Activated naive CD8-positive, alpha-beta T cell treated with anti-CD3 and anti-CD28 coated beads for 36 hours (primary cell): ENCODE measurements at regions not wholly inside any gene's neighbourhood (a gene's known extent, or its start where the extent isn't known, plus 50 kb on each side); places are given as distances from the start of the nearest gene placed in this dataset.
"Not testable (repeated sequence)": the region's sequence is repeated elsewhere in the genome, so short reads cannot be mapped to it uniquely, and the experiment has no call there.

ENCODE experiments used
- DNase-seq: peaks from one replicate; pipeline ENCODE4 v3.0.0; 2021
- H3K27ac Mint-ChIP-seq: one replicate; pipeline ENCODE4 v1.8.0; 2022; ENCODE audit warnings: mild to moderate bottlenecking, moderate library complexity, mixed read lengths
- H3K27me3 Mint-ChIP-seq: one replicate; pipeline ENCODE4 v1.8.0; 2022; ENCODE audit warnings: mild to moderate bottlenecking, mixed read lengths
- H3K36me3 Mint-ChIP-seq: one replicate; pipeline ENCODE4 v1.8.0; 2021; ENCODE audit warnings: mild to moderate bottlenecking, mixed read lengths
- H3K4me1 Mint-ChIP-seq: one replicate; pipeline ENCODE4 v1.8.0; 2021; ENCODE audit warnings: mixed read lengths
- H3K4me3 Mint-ChIP-seq: one replicate; pipeline ENCODE4 v1.8.0; 2022; ENCODE audit warnings: mild to moderate bottlenecking, moderate library complexity, mixed read lengths
- H3K9me3 Mint-ChIP-seq: one replicate; pipeline ENCODE4 v1.8.0; 2022; ENCODE audit warnings: mixed read lengths

DNA sequence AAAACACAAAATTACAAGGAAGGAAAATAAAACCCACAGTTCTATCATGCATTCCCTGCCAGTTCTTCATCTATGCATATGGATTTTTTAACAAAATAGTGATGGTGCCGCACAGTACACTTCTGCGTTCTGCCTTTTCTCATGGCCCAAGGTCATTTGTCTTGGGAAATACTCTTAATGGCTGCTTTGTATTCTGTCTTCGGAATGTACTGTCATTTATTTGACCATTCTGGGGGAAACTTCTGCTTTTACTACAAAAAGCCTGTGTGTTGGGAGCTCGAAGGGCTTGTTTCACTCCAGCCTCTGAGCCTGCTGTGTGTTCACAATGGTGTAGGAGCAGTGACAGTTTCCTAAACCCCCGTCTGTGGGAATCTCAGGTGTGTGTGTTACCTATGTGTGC lies 82.8 kb upstream of the SEC14L1 start:
- Mint-ChIP-seq H3K27me3 (peaks cover 4% of the 10 kb centered on the region), H3K4me3 (no peak overlapping the region), H3K36me3 (no peaks in the 10 kb centered on the region), H3K4me1 (no peaks in the 10 kb centered on the region), H3K27ac (no peak overlapping the region), H3K9me3 (no peaks in the 10 kb centered on the region)
- no peak for DNase-seq

DNA sequence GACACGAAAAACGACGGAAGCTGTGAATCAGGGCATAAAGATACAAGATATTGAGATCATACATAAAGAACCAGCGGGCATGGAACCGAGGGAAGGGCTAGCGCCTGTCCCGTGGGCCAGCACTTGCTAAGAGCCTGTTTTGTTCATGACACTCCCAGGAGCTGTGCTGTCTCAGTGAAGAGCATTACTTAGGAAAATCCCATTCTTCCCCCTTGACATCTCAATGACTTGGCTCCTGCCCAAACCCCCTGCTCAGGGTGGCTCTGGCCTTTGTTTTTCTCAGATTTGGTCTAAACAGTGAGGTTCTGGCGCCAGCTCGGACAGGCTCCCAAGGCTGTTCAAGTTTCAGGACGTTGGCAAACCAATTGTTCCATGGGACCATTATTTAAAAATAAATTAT lies 79.1 kb upstream of the SEC14L1 start:
- H3K36me3 Mint-ChIP-seq: no peaks in the 10 kb centered on the region
- H3K27me3 Mint-ChIP-seq: peaks cover 10% of the 10 kb centered on the region
- no peak overlapping the region for H3K4me3 Mint-ChIP-seq
- H3K27ac Mint-ChIP-seq: no peak overlapping the region
- no peak for DNase-seq
- peaks cover under 1% of the 10 kb centered on the region for H3K4me1 Mint-ChIP-seq
- H3K9me3 Mint-ChIP-seq: no peaks in the 10 kb centered on the region

DNA sequence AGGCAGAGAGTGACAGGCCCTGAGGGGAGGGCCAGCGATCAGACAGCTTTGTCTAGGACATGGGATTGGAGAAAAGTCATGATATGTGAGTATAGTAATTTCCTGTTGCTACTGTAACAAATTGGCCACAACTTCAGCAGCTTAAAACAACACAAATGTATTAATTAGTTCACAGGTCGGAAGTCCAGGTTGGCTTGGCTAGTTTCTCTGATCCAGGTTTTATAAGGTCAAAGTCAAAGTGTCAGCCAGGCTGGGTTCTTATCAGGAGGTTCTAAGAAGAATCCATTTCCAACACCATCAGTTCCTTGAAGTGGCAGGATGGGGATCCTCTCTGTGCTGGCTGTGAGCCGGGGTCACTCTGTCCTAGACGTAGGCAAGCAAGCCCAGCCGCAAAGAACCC lies 76.2 kb upstream of the SEC14L1 start:
- Mint-ChIP-seq H3K27me3 (peaks cover 29% of the 10 kb centered on the region), H3K9me3 (no peaks in the 10 kb centered on the region), H3K4me1 (peaks cover 3% of the 10 kb centered on the region), H3K36me3 (no peaks in the 10 kb centered on the region), H3K4me3 (no peak overlapping the region), H3K27ac (no peak overlapping the region)
- DNase-seq: no peak

GRCh38 chr17:77066165-77066564 lies 74.6 kb upstream of the SEC14L1 start:
- DNase-seq: no peak
- Mint-ChIP-seq H3K27me3 (peaks cover 29% of the 10 kb centered on the region), H3K27ac (no peak overlapping the region), H3K4me3 (no peak overlapping the region), H3K9me3 (no peaks in the 10 kb centered on the region), H3K4me1 (peaks cover 3% of the 10 kb centered on the region), H3K36me3 (no peaks in the 10 kb centered on the region)

- H3K36me3 Mint-ChIP-seq, H3K27ac Mint-ChIP-seq, H3K4me1 Mint-ChIP-seq, H3K9me3 Mint-ChIP-seq, H3K4me3 Mint-ChIP-seq: not testable (repeated sequence)
- peaks cover 34% of the 10 kb centered on the region for H3K27me3 Mint-ChIP-seq
- DNase-seq: peak; percentile 38
These were observed 73.9 kb upstream of the SEC14L1 start for GRCh38 chr17:77066726-77067409.

DNA sequence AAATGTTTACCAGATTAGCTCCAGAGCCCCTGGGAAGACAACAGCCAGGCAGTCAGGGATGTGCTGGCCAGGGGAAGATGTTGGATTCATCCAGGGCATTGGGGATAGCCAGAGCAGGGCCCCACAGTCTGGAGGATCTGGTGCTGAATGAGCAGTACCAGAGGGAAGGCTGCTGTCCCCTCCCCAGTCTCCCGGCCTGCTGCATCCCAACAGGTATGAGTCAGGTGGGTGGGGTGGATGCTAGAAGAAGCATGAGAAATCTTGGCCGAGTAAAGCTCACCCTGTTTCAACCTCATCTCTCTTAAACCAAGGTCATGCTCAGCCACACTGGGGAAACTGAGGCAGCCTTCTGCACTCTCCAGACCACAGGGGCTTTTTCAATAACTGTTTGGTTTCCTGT lies 71.9 kb upstream of the SEC14L1 start:
- H3K9me3 Mint-ChIP-seq: no peaks in the 10 kb centered on the region
- DNase-seq: no peak
- no peak overlapping the region for H3K4me3 Mint-ChIP-seq
- H3K27ac Mint-ChIP-seq: no peak overlapping the region
- peaks cover 3% of the 10 kb centered on the region for H3K4me1 Mint-ChIP-seq
- H3K36me3 Mint-ChIP-seq: no peaks in the 10 kb centered on the region
- H3K27me3 Mint-ChIP-seq: peaks cover 41% of the 10 kb centered on the region

- Mint-ChIP-seq H3K4me3 (no peak overlapping the region), H3K27me3 (peaks cover 46% of the 10 kb centered on the region), H3K36me3 (no peaks in the 10 kb centered on the region), H3K4me1 (peaks cover 3% of the 10 kb centered on the region), H3K27ac (no peak overlapping the region), H3K9me3 (no peaks in the 10 kb centered on the region)
- DNase-seq: no peak
These were observed 69.9 kb upstream of the SEC14L1 start for GRCh38 chr17:77070888-77071279.

GRCh38 chr17:77071925-77072490 lies 68.8 kb upstream of the SEC14L1 start:
- no peaks in the 10 kb centered on the region for H3K9me3 Mint-ChIP-seq
- DNase-seq: no peak
- peaks cover 41% of the 10 kb centered on the region for H3K27me3 Mint-ChIP-seq
- H3K4me3 Mint-ChIP-seq: no peak overlapping the region
- no peaks in the 10 kb centered on the region for H3K4me1 Mint-ChIP-seq
- no peaks in the 10 kb centered on the region for H3K36me3 Mint-ChIP-seq
- H3K27ac Mint-ChIP-seq: no peak overlapping the region

- Mint-ChIP-seq H3K36me3 (no peaks in the 10 kb centered on the region), H3K27ac (no peak overlapping the region), H3K9me3 (no peaks in the 10 kb centered on the region), H3K4me3 (no peak overlapping the region), H3K4me1 (no peaks in the 10 kb centered on the region), H3K27me3 (peaks cover 35% of the 10 kb centered on the region)
- DNase-seq: no peak
These were observed 68.1 kb upstream of the SEC14L1 start for GRCh38 chr17:77072670-77073069.

DNA sequence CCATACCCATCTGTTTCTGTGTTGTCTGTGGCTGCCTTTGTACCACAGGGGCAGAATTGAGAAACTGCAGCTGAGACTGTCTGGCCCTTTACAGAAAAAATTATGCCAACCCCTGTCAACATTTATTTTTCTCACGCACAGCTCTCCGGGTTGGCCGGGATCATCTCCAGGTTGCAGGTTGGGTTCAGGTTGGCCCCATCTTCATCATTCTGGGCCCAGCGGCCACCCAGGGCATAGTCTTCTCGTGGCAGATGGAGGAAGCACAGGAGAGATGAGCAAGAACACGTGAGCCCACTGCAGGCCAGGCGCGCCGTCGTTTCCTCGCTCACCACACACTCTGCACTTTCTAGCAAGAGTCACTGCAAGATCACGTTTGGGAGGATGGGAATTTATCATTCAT lies 66.1 kb upstream of the SEC14L1 start:
- no peak for DNase-seq
- Mint-ChIP-seq H3K4me1 (no peaks in the 10 kb centered on the region), H3K27ac (no peak overlapping the region), H3K9me3 (no peaks in the 10 kb centered on the region), H3K4me3 (no peak overlapping the region), H3K36me3 (no peaks in the 10 kb centered on the region), H3K27me3 (peaks cover 26% of the 10 kb centered on the region)

- no peak for DNase-seq
These were observed 64.5 kb upstream of the SEC14L1 start for GRCh38 chr17:77076124-77076830.

DNA sequence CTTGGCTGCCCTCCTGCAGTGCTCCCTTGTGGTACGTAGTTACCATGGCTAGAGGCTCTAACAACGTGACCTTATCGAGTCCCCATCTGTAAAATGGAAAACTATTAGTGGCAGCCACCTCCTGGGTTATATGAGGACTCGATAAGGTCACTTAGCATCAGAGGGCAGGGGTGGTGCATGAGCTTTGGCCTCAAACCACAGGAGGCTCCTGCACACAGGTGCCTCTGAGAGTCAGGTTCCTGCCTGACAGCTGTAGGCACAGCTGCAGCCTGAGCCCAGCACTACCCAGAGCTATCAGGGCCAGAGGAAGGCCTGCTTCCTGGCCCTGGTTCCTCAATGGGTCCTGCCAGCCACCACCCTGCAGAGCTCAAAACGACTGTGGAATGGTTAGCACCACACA lies 57.2 kb upstream of the SEC14L1 start:
- Mint-ChIP-seq H3K4me3 (no peak overlapping the region), H3K36me3 (peaks cover 2% of the 10 kb centered on the region), H3K27ac (no peak overlapping the region), H3K9me3 (no peaks in the 10 kb centered on the region), H3K27me3 (peaks cover 19% of the 10 kb centered on the region), H3K4me1 (peaks cover 15% of the 10 kb centered on the region)
- no peak for DNase-seq

More at GRCh38 chr17:77076124-77076830, 64.5 kb upstream of the SEC14L1 start:
- Mint-ChIP-seq H3K4me3 (no peak overlapping the region), H3K4me1 (no peaks in the 10 kb centered on the region), H3K9me3 (no peaks in the 10 kb centered on the region), H3K27ac (no peak overlapping the region), H3K27me3 (peaks cover 28% of the 10 kb centered on the region), H3K36me3 (no peaks in the 10 kb centered on the region)

- Mint-ChIP-seq H3K9me3 (no peaks in the 10 kb centered on the region), H3K27ac (no peak overlapping the region), H3K4me1 (peaks cover 25% of the 10 kb centered on the region), H3K36me3 (peaks cover 26% of the 10 kb centered on the region), H3K4me3 (no peak overlapping the region), H3K27me3 (peaks cover 16% of the 10 kb centered on the region)
- DNase-seq: no peak
These were observed 54.8 kb upstream of the SEC14L1 start for GRCh38 chr17:77085926-77086432.

- no peak overlapping the region for H3K4me3 Mint-ChIP-seq
- peaks cover 16% of the 10 kb centered on the region for H3K27me3 Mint-ChIP-seq
- H3K9me3 Mint-ChIP-seq: no peaks in the 10 kb centered on the region
- peaks cover 26% of the 10 kb centered on the region for H3K4me1 Mint-ChIP-seq
- no peak overlapping the region for H3K27ac Mint-ChIP-seq
- peak; percentile 74 for DNase-seq
- H3K36me3 Mint-ChIP-seq: peaks cover 30% of the 10 kb centered on the region
These were observed 54.2 kb upstream of the SEC14L1 start for GRCh38 chr17:77086433-77087010.

DNA sequence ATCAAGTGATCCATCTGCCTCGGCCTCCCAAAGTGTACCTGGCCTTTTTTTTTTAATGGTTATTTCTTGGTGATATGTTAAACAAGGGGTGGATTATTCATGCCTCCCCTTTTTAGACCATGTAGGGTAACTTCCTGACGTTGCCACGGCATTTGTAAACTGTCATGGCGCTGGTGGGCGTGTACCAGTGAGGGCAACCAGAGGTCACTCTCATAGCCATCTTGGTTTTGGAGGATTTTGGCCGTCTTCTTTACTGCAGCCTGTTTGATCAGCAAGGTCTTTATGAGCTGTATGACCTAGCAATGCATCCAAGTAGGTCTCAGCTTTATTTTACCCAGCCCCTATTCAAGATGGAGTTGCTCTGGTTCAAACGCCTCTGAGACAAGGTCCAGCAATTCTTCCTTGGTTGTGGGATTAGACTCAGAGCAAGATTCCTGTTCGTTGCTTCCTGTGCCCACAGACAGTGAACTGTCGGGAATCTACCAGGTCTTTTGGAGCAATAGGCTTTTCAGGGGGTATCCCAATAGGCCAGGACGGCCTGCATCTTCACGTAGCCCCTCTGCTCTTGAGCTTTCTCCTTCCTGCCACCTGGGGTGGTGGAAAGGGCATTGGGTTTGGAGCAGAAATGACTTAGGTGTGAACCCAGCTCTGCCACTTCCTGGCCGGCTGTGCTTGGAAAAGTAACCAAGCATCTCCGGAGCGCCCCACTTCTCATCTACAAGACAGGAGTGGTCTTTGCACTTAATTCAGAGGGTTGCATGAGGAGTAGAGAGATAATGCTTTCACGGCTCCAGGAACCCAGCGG lies 52.9 kb upstream of the SEC14L1 start:
- Mint-ChIP-seq H3K9me3 (no peaks in the 10 kb centered on the region), H3K4me3 (peak overlapping the region; percentile 95), H3K27me3 (peaks cover 16% of the 10 kb centered on the region), H3K27ac (peak overlapping the region; percentile 98), H3K36me3 (peaks cover 39% of the 10 kb centered on the region), H3K4me1 (peaks cover 33% of the 10 kb centered on the region)
- DNase-seq: no peak
